A172 (cell line): ENCODE measurements at regions not wholly inside any gene's neighbourhood (a gene's known extent, or its start where the extent isn't known, plus 50 kb on each side); places are given as distances from the start of the nearest gene placed in this dataset.

Experiments
- DNase-seq: peaks from one replicate; pipeline ENCODE4 v3.0.0-alpha.2; 2015; ENCODE audit warnings: low spot score

DNA sequence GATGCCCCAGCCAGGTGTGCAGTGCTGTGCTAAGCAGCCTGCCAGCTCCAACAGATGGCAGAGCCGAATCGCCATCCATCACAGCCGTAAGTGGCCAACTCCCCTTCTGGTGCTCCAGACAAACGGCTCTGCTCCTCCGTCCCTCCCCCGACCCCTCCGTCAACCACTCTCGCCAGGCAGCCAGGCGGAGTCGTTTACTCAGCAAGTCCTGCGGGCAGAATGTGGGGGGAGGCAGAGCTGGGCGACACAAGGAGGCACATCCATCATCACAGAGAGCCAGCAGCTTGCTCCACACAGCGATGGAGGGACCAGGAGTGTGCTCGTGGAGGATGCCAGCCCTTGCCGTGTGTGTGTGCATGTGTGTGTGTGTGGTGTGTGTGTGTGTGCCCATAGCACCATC lies 206.6 kb upstream of the GRIK3 start:
- DNase-seq: no peak

DNA sequence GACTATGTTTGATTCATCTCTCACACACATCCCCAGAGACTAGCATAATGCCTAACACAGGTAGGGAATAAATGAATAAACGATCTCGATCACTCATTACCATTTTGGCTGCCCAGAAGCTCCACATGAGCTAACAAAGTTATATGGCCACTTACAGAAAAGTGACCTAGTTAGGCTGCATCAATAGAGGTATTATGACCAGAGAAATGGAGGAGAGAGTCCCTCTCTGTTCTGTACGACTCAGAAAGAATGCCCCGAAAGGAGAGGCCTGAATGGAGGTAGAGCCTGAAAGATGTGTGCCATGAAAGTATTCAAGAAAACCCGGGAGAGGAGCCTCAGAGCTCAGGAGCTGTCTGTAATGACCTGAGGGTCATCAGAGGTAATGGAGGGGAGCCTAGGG lies 208.2 kb upstream of the GRIK3 start:
- no peak for DNase-seq

DNA sequence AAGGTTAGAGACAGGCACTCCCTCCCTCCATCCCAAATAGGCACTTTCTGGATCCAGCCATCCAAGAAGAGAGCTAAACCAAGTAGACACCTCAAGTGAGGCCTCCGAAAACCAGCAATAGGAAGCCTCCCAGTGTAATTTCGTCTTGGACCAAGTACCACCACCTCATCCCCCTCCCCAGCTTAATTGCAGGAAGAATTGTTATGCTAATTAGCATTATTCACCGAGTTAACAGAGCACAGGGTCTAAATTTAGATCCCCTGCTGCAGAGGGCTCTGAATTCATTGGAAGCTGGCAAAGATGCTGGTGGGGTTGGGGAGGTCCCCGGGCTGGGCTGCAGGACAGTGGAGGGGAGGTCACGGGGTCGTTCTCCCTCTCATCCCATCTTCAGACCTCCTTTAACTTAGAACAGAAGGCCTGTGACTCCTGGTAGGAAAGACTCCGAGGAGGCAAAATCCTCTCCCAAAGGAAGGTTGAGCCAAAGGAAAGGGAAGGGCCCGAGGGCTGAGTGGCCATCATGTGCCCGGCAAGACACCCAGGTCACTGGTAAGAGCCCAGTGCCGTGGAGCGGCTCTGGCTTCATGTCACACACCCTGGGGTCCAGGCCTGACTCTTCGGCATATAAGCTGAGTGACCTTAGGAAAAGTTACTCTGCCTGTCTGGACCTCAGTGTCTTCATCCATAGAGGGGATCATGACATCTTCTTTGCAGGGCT lies 209.2 kb upstream of the GRIK3 start:
- DNase-seq: no peak

DNA sequence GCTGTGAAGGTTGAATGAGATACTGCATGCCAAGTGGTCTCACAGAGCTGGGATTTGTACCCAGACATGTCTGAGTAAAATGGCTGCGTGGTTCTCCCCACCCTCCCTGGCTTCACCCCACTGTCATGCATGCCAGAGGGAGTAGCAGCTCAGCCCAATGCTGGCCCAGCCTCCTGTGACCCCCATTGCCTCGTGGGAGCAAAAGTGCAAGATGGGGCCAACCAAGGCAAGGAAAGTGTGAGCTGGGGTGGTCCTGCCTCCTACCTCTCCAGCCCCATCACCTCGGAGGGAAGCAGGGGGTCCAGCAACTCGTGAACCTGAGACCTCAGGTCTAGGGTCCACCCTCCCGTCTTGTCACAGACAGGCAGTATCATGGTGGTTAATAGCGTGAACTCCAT lies 209.8 kb upstream of the GRIK3 start:
- no peak for DNase-seq

DNA sequence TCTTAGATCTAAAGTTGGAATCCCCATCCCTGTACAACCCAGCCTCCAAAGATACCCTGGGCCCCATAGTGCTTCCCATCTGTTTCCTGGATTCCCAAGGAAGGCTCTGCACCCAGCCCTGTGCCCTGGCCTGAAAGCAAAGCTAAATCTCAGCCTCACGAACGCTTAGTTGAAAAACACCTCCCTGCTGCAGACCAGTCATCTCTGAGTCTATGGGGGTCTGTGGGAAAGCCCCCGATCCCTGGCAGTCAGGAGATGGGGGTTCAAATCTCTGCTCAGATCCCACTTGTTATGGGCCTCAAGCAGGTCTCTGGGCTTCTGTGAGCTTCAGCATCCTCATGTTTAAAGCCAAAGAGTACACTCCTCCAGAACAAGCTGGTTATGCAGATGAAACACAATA lies 210.5 kb upstream of the GRIK3 start:
- no peak for DNase-seq

DNA sequence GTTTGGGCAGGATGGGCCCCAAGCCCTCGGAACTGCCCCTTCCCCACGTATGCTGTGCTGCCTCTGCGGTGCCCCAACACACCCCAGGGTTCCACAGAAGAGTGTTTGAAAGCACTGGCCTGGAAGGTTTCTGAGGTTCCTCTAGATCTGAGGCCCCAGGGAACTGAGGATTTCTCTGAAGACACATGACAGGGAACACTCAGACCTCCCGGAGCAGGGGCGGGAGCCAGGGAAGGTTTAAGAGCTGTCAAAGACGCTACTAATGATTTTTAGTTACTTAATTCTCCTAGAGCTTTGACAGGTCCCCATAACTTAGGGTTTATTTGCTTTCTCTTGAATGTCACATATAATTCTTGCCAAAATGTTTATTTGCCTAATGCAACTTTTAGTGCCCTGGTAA lies 212.3 kb upstream of the GRIK3 start:
- DNase-seq: no peak

DNA sequence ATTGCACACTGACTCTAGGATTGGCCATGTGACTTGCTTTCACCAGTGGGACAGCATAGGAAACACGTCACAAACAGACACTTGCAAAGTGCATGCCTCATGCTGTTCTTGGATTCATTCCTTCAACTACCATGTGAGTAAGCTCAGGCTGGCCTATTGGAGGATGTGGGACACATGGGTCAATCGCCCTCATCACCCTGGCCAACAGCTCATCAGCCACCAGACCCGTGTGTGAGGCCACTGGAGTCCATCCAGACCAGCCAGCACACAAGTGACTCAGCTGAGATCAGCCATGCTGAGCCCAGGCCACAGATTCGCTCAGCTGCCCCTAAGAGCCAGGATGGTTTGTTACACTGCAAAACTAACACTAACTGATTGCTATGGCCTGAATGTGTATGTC lies 216.1 kb upstream of the GRIK3 start:
- DNase-seq: peak; percentile 3

DNA sequence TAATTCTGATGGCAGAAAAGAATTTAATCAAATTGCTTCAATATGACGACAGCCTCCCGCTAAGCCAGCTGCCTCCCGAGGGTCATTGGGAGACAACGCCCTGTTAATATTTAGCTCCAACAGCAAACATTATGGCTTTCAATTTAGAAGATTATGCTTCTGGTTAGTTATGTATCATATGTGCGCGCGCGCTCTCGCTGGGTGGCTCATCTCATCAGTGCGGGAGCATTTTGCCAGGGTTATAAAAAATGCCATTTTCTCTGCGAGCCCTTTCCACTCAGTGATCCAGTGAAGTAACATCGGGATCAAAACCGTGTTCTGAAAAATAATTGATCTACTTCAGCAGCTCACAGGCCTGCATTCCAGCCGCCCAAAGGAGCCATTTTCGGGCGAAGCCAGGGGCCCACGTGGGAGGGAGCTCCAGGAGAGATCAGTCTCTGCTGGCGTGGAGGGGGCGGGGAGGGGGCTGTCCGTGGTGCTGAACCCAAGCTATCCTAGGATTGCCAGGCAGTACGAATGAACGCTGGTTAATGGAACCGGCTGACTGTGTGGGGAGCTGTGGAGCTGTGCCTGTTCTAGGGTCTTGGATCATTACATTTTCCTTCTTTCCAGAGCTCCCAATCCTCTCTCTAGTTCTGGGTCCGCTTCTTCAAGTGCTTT lies 219.1 kb upstream of the ZC3H12A start:
- DNase-seq: no peak

DNA sequence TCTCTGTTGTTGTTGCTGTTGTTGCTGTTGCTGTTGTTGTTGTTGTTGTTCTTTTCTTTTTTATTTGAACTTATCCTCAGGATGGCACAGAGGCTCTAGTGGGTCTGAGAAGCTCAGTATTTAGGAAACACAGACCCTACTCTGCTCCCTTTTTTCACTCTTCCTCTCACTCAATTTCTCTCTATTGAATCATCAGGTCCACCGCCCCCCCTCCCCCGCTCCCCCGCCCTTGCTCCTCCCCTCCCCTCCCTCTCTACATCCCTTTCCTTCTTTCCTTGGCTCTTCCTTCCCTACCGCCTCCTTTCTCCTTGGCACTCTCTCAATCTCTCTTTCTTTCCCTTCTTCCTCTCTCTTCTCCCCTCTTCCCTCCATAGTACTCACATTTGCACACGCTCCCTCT lies 218.5 kb upstream of the ZC3H12A start:
- no peak for DNase-seq

DNA sequence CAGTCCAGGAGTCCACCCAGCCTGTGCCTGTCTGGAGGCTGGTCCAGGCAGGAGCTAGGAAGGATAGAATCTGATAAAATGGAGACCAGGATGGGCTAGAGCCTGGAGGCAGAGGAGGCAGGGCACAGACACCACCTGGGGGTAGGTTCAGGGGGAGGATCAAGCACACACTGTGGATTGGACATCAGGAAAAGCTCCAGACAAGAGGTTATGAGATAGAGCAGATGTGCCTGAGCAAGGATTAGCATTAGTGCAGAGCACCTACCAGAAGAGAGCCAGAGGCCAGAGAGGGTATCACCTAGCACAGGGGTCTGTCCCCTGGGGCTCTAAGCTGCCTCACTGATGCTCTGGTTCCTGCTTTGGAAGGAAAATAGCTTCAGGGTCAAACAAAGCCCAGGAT lies 216.7 kb upstream of the ZC3H12A start:
- DNase-seq: no peak

DNA sequence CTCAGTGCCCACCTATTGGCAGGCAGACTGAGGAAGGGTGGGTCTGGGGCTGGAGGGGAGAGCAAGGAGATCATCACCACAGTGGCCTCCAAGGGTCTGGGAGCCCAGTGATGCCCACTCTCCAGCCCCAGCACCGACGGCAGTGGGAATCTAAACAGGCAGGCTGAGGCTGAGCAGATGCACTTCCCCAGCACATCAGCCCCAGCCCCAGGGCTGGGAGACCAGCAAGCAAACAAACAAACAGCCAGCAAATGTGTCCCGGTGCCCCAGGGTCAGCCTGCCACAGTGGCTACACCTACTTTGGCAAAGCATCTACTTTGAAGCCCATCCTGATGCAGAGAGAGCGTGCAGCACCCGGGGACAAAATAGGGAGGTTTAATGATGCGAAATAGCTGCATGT lies 216.3 kb upstream of the ZC3H12A start:
- DNase-seq: no peak

DNA sequence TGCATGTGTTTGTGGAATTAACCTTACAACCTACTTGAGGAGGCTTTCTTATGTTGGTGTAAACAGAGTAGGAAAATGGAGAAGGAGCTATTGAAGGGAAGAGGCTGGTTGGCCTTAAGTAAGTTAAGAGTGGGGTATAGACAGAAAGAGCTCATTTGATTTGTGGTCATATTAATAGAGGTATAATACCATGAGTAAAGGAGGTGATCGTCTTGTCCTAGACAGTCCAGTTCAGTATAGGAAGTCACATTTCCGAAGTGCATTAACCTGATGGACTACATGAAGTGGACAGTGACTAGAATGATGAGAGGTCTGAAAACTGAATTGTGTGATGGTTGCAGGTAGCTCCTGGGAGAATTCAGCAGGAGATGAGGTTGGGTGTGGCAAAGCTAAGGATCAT lies 215.4 kb upstream of the ZC3H12A start:
- DNase-seq: no peak

DNA sequence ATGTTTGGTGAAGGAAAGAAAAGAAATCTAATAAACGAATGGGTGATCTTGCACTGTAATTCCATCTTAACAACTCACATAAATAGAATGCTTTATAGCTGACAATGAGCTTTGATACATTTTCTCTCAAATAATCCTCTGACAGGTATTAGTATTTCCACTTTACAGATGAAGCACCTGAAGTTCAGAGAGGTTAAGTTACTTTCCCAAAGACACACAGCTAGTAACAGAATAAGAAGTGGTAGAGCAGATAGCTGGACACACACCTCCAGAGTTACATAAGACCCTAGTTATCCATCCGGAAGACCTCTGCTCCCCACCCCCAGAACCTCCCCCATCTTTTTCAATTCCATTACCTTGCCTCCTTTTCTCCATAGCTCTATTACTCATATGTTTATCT lies 213.3 kb upstream of the ZC3H12A start:
- no peak for DNase-seq

DNA sequence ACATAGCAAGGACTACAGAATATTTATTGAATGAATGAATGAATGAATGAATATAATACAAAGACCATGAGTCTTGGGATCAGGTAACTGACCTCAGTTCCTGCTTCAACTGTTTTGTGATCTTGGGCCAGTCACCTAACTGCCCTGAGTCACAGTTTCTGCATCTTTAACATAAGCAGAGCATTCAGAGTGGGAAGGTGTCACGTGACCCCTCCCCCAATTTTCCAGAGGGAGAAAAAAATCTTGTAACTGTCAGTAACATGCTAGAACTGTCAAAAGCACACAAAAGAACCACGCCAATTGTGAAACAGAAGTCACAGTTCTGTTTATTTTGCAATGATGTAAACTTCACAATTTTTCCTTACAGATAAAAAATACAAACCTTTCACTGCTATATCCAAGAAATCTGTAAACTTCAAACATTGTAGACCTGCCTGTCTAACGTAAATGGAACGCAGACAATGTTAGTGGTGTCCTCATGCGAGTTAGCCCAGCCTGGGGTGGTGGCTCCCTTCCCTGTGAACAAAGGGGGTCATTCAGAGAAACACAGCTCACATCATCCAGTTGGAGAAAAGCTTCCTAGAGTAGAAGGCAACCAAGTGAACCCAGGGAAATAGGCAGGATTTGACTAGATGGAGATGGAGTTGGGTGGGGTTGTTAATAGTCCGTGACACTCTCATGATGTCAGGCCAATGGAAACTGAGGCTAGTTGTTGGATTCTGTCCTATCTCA lies 211.8 kb upstream of the ZC3H12A start:
- DNase-seq: no peak

DNA sequence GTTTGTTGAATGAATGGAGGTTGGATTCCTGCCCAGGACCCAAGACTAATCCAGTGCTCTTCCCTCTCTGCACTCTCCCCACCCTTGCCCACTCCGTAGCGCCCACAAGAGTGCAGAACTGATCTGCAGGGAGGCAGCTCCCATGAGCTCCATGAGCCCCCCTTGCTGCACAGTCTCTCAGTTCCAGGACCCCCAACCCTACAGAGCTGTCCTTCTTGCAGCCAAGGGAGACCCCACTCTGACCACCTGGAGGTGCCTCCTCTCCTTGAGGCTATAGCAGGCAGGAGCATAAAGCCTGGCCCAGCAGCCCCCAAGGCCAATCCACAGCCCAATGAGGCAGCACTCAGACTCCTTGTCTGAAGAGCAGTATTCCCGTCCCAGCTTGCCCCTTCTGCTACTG lies 209.2 kb upstream of the ZC3H12A start:
- DNase-seq: no peak

DNA sequence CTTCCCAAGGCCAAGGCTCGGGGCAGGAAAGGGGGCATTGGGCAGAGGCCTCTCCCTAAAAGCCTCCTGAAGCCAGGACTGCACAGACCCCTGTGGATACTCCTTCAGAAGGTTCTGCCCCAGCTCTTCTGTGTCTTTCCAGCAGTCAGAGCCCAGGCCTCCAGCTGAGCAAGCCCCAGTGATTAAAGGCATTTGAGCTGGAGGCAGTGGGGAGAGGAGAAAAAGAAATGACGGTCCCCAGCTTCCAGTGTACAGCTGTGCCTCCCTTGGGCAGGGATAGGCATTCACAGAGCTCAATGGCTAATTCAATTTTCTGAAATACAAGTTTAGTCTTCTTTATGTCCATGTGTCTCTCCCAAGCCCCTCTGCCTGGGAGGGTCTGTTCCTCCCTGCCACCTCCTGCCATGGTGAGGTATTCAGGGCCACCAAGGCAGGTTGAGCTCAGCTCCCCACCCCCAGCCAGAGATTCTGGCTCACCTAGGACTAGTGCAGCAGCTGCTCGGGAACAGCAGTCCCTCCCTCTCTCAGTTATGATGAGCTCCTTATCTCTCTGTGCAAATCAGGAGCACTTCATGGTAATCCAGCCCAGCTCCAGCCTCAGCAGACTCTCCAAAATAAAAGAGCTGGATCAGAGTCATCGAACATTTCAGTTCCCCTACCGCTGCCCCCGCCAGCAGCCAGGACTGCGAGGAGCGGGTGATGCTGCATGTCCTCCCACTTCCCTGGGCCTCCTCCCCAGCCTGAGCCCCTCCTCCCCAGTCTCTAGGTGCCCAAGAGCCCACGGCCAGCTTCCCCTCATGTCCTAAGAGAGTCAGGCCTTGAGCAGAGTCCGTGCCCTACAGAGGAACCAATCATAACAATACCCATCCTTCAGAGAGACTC lies 208.4 kb upstream of the ZC3H12A start:
- DNase-seq: no peak

DNA sequence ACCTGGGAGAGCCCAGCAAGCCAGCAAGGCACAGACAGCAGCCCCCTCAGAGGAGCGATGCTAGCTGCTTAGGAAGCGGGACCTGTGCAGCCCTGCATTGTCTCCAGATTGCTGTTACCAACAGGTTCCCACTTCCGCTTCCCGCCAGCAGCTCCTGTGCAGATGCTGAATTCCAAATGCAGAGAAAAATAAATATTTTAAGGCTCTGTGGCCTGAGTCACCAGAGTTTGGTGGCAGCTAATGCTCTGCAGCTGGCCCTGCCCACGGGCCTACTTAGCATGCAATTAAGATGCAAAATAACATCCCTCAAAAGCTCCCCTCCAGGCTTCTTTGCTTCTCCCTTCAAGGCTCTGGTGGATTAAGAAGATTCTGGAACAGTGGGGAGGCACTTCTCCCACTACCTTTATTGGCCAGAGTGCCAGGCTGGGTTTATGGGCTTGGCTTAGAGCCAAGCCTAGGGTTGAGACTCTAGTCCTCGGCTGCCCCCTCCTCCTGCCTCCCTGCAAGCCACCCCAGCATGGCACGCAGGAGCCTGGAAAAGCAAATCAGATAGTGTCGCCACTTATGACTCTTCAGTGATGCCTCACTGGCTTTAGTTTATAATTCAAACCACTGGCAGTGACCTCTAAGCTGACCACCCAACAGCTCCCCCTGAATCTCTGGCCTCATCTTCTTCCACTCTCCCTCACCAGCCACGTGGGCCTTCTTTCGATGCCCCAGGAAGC lies 207.1 kb upstream of the ZC3H12A start:
- DNase-seq: peak; percentile 14

DNA sequence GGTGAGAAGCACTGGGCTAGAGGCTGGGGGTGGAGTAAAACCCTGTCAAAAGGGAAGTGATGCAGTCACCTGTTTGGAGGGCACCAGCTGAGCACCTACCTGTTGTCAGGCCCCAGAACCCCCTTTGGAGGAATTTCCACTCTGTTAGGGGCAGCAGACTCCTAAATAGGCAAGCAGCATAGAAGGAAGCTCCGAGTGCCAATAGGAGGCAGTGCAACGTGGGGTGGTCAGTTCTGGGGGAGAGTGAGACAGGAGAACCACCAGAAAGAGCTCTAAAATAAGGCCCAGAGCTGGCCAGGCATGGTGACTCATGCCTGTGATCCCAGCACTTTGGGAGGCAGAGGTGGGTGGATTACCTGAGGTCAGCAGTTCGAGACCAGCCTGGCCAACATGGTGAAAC lies 203.7 kb upstream of the ZC3H12A start:
- DNase-seq: no peak

DNA sequence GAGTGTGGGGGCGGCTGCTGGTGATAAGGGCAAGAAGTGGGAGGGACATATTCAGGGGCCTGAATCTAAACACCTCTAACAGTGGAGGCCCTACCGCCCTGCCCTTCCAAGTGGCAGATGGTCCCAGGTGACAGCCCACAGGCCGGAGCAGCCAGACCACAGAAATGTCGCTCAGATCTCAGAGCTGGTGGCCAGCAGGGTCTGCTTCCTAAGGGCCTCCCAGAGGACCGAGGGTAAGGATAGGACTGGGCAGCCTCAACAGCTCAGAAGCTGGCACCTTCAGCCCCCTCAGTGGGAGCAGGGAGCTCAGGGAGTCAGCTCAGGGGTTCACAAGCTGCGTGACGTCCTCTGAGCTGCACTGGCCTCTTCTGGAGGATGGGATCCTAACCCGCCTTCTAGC lies 201.8 kb upstream of the ZC3H12A start:
- no peak for DNase-seq

DNA sequence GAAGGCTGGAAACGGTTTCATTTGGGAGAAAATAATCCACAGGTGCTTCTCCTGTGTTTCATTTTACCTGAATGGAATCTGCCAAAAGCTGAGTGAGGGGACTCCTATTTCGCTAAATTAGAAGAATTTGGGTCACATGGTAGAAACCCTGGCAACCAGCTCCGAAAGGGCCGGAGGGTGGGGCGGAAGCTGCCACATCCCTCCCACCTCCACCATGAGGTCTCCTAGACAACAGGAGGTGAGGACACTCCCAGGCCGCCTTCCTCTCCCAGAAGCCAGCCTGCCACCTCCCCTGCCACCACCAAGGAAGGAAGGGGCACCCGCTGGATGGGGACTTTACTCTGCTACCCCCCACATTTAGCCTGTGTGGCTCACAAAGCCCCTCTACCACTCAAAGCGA lies 199.9 kb upstream of the ZC3H12A start:
- DNase-seq: no peak

DNA sequence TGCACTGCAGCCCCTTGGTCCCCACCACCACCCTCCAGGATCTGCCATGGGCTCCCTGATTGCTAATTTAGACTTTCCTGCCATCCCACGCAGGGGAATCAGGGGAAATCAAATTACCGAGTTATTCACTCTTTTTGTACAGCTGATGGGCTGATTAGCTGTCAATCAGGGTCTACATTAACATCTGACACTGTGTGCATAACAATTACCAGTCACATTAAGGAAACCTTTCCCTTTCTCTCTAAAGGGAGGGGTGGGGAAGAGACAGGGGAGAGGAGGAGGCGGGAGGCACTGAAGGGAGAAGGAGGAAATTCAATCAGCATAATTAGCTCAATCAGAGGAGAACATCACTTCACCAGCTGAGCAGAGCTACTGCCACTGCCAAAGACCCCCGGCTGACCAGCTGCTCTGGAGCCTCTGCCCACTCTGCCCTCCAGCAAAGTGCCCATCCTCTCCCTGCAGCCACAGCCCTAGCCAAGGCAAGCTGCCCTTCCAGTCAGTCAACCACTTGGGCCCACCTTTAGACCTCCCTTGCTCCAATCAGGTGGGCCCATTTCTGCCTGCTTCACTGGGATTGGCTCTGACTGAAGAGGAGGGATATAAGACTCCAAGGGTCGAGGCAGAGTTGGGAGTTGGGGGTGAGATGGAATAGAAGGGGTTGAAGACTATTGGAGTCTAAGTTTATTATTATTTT lies 199.3 kb upstream of the ZC3H12A start:
- DNase-seq: no peak
